Stimulated activated CD4-positive, alpha-beta T cell treated with anti-CD3 and anti-CD28 coated beads, TNF-alpha, amount 100 ng/mL, for 1 hour (primary cell): ENCODE measurements at regions not wholly inside any gene's neighbourhood (a gene's known extent, or its start where the extent isn't known, plus 50 kb on each side); places are given as distances from the start of the nearest gene placed in this dataset.

Experiments used
- DNase-seq, 3 donors: peaks; one replicate each; pipeline ENCODE4 v3.0.0-alpha.2; 2020; ENCODE audit warnings: low read depth in 3 of 3, low spot score in 1 of 3

GRCh38 chr4:130419211-130419975 lies 1323.4 kb downstream of the C4orf33 start:
- DNase-seq = no peak

GRCh38 chr4:130422261-130422660 lies 1326.3 kb downstream of the C4orf33 start:
- DNase-seq = no peak

DNA sequence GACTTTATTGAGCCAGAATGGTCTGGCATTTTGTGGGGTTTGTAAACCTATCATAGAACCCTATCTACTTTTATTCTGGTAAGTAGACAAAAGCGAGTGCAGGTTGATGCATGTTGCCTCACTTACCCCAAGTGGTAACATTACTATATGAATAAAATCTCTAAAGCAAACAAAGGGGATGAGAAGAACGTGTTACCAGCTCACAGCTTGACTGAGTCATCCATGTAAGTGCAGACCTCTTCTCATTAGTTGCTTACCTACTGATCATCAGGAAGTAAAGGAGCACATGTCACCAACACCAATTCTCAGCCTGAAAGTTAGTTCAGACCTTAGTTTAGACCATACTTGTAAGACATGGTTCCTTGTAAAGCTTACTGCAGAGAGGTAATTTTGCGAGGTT lies 1328.3 kb downstream of the C4orf33 start:
- no peak for DNase-seq

GRCh38 chr4:130432289-130432688 lies 1336.3 kb downstream of the C4orf33 start:
- DNase-seq = no peak

DNA sequence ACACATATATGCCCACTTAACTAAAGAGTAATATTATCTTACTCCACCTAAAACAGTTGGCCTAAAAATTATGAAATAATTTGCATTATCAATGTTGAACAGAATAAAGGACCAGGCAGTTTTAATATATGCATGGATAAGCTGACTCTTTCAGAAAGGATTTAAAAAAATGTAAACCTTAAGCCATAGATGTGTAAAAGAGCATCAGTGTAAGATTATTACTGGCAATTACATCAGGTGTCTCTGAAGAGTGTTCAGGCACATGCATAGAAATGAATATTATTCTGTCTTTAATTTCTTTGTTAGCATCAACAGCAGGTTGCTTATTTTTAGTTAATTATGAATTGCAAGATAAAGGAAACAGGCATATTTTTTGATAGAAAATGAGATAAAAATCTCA lies 1353.8 kb downstream of the C4orf33 start:
- no peak for DNase-seq

DNA sequence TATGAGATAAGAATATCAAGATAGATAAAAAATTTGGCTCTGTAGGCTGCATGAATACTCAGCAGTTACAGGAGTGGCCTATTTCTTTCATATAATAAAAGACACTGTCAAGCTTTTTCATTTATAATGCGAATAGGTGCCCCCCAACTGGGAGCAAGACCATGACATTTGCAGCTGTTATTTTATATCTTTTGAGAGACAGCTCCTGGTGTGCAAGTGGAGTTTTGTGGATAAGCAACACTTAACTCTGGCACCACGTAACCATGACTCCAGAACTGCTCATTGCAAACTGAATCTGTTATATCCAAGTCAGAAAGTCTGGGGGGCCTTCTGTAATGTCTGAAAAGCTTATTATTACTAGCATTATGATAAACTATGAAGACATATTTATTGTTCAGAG lies 1372.4 kb downstream of the C4orf33 start:
- no peak for DNase-seq

DNA sequence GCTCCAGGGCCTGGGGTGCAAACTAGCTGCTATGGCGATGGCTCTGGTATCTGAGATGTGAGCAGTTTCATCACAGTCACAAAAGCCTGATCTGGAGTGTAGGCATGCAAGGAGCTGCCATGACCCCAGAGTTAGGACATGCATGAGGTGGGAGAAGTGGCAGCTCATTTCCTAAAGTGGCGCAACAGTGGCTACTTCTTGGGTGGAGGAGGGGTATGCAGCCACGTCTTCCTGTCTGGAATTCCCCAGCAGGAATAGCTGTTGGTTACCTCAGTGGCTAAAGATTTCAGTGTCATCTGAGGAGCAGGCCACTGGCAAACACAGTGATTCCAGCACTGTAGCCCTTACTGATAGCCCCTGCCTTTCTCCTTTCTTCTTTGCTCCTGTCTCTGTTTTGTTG lies 1382.5 kb downstream of the C4orf33 start:
- DNase-seq = no peak

DNA sequence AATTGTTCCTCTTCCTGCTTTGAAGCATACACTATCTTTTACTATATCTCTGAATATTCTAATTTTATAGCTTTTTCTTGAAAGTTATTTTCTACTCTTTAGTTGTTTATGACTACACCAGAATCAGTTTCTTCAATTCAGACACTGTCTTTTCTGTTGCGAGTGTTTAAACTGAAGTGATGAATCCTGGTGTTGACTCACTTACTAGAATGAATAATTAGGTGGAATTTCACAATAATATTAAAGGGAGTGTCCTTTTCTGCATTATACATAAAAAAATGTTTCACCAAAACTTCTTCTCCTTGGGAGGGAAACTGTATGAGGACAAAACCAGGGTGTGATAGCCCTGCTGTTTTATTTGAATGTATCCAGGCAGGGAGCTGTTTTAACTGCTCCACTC lies 1383.1 kb downstream of the C4orf33 start:
- no peak for DNase-seq

DNA sequence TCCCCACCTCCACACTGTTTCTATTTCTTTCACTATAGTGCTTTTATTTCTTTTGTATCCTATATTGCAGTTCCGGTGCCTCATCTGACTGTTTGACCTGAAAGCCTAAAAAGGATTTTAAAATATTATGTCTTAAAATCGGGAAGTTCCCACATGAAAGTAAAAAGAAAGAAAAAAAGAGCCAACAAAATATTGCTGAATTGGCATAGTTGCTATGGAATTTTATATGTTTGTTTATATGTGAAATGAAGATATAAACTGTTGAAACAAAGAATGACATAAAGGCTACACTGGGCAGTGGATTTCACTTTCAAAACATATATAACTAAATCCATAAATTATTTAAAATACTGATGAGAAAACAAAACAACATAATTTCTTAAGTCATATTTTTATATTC lies 1383.7 kb downstream of the C4orf33 start:
- no peak for DNase-seq

GRCh38 chr4:130484826-130485225 lies 1388.9 kb downstream of the C4orf33 start:
- no peak for DNase-seq

DNA sequence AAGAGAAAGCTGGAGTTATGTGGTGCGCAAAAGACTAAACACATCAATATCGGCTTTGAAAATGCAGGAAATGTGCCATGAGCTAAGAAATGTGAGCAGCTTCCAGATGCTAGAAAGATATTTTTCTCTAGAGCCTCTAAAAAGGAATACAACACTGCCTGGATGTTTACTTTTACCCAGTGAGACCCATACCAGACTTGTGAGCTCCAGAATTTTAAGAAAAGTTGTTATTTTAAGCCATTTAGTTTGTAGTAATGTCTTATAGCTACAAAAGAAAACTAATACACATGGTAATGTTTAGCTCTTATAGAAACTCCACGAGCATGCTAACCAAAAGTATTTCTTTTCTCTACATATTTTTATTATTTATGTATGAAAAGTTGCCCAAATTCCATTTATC lies 1389.4 kb downstream of the C4orf33 start:
- no peak for DNase-seq

DNA sequence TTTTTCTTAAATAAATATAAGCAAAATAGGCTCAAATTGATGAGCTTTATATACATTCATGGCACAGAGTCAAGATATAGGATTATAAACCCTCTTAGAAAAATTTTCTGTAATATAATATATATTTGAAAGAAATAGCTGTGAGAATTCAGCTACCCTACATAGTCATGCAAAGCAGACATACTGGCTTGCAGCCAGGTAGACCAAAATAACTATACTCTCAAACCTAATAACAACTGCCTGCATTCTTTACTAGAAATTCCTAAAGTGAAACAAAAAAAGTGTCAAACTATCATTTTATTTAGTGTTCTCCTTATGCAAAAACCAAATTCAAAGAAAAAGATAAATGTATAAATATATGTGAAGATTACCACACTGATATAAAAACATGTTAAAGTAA lies 1390.2 kb downstream of the C4orf33 start:
- DNase-seq = no peak

DNA sequence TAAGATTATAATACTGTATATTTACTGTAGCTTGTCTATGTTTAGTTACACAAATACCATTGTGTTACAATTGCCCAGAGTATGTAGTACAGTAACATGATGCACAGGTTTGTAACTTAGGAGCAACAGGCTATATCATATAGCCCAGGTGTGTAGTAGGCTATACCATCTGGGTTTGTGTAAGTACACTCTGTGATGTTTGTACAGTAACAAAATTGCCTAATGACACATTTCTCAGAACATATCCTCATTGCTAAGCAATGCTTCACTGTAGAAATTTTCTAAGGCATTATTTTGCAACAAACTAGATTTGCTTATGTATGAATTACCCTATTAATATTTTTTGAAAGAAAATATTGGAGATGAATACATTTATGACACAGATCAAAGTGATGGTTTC lies 1390.9 kb downstream of the C4orf33 start:
- DNase-seq = no peak

DNA sequence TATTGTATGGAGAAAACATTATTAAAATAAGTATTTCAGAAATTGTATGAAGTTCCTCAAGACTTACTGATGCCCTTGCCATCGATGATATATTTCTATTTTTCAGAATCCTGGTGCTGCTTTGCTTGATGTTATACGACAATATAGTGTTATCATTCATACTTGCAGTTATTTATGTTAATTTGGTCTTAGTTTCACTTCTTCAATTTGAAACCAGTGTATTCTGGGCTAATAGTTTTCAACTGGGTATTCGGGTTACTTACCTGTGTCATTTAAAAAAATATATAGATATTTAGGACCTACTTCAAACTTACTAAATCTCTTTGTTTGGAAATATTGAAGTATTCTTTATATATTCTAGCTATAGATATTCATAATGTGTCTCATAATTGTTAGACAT lies 1414.7 kb downstream of the C4orf33 start:
- DNase-seq = no peak

- DNase-seq = no peak
These were observed 1415.8 kb downstream of the C4orf33 start for GRCh38 chr4:130511776-130512175.

DNA sequence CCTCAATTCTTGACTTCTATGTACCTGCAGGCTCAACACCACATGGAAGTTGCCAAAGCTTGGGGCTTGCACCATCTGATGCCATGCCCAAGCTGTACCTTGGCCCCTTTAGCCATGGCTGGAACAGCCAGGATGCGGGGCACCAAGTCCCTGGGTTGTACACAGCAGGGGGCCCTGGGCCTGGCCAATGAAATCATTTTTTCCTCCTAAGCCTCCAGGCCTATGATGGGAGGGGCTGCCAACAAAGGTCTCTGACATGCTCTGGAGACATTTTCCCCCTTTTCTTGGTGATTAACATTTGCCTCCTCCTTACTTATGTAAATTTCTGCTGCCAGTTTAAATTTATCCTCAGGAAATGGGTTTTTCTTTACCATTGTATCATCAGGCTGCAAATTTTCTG lies 1428.1 kb downstream of the C4orf33 start:
- DNase-seq = no peak

GRCh38 chr4:130530505-130530904 lies 1434.6 kb downstream of the C4orf33 start:
- no peak for DNase-seq

DNA sequence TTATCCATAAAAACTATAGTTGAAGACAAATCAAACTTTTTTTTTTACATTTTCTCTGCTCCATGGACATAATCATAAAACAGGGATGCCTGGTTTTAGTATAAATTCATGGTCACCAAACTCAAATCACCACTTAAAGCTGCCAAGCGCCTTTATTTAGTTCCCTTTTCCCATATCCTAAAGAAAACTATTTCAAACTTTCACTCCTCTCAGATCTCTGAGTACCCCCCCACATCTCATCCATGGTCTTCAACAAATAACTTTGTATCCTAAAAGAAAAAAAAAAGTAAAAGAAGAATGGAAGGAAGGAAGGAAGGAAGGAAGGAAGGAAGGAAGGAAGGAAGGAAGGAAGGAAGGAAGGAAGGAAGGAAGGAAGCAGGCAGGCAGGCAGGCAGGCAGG lies 1438.7 kb downstream of the C4orf33 start:
- no peak for DNase-seq

DNA sequence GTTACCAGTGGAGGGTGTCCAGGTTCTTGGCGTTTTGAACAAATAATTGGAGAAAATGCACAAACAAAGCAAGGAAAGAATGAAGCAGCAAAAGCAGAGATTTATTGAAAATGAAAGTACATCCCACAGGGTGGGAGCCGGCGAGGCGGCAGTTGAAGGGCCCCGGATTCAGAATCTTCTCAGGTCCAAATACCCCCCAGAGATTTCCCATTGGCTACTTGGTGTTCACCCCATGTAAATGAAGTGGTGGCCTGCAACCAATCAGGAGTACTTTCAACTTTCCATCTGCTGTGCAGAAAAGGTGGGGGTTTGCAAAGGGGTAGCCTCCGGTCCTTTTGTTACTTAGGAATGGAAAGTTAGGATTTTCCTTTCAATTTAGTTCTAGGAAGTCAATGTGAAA lies 1447.0 kb downstream of the C4orf33 start:
- DNase-seq = no peak

- DNase-seq = no peak
These were observed 1449.2 kb downstream of the C4orf33 start for GRCh38 chr4:130545171-130545570.

DNA sequence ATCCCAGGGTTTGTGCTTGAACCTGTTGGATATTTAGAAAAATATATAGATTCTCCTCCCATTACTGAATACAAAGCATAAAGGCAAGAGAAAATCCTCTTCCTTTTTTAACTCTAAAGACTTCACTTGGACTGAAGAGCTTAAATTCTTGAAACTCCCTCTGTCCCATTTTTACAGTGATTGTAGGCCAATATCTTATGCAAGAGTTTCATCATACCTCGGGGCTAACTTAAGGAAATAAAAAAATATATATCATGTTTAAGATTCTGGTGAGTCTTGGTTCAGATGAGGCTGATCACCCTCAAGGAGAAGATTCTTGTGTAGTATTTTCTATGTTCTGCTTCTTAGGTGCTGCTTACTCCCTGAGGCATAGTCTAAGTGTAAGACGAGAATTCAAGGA lies 1449.6 kb downstream of the C4orf33 start:
- no peak for DNase-seq

- no peak for DNase-seq
These were observed 1463.3 kb downstream of the C4orf33 start for GRCh38 chr4:130559268-130559667.

DNA sequence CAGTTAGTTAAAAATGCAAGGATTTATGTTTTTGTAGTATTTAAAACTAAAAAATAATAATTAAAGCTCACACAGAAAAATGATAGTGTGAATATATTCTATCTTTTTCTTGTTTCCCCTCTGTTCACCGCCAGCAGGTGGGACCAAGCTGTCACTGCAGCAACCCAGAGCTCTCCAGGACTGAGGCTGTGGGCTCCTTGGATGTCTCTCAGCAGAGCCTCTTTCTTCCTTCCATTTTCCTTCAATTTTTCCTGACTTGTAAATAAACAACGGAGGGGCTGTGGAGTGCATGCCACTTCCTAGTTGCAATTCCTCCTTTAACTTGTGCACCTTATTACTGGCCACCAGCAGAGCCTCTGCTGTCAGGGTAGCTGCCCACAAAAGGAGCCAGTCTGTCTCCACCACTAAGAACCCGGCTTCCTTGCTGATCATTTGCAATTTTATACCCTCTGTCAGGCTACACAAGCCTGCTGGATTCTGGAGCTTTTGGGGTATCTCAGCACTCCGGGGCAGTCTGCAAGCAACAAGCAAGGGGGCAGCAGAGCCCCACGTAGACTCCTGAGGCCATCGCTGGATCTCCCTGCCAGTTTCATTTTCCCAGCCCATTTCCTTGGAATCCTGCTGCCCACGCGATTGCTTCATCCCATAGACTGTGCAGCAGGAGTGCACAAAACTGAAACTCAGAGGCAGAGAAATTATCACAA lies 1467.4 kb downstream of the C4orf33 start:
- no peak for DNase-seq
